GM12892 (cell line): ENCODE measurements at regions not wholly inside any gene's neighbourhood (a gene's known extent, or its start where the extent isn't known, plus 50 kb on each side); places are given as distances from the start of the nearest gene placed in this dataset.

Source experiments
- POLR2A ChIP-seq: IDR thresholded peaks from 2 replicates; pipeline ENCODE4 v1.6.1; 2011; ENCODE audit warnings: low read depth, low read length, control low read depth
- POLR2AphosphoS5 ChIP-seq: IDR thresholded peaks from 2 replicates; pipeline ENCODE4 v1.6.1; 2011; ENCODE audit warnings: low read depth, low read length, control low read depth

DNA sequence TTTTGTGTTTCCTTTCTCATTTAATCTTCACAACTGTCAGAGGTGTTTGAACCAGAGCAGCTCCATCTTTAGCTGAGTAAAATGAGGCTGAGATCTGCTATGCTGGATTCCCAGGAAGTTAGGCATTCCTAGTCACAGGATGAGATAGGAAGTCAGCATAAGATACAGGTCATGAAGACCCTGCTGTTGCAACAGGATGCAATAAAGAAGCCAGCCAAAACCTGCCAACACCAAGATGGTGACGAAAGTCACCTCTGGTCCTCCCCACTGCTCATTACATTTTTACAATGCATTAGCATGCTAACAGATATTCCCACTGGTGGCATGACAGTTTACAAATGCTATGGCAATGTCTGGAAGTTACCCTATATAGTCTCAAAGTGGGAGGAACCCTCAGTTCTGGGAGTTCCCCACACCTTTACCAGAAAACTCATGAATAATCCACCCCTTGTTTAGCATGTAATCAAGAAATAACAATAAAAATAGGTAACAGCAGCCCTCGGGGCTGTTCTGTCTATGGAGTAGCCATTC is 262.2 kb upstream of the FERMT1 start:
- no peak for TF ChIP-seq POLR2A
- no peak for TF ChIP-seq POLR2AphosphoS5
